ENCODE measurements at regions not wholly inside any gene's neighbourhood (a gene's known extent, or its start where the extent isn't known, plus 50 kb on each side); places are given as distances from the start of the nearest gene placed in this dataset.

GRCh38 chr5:91794455-91794854, 411.3 kb upstream of the ARRDC3 start:
- no peak for TF ChIP-seq CTCF (conservative IDR thresholded peaks at IDR 0.05 in 1 of 2, IDR thresholded peaks at IDR 0.05 in 1 of 2; ENCODE audit: low read depth in 1 of 2, low read length in 2 of 2)
- TF ChIP-seq EZH2 (IDR thresholded peaks at IDR 0.05; ENCODE audit: low read length, missing control alignments), result no peak

Measured in fibroblast of lung (primary cell).